ENCODE measurements at regions not wholly inside any gene's neighbourhood (a gene's known extent, or its start where the extent isn't known, plus 50 kb on each side); places are given as distances from the start of the nearest gene placed in this dataset.

DNA sequence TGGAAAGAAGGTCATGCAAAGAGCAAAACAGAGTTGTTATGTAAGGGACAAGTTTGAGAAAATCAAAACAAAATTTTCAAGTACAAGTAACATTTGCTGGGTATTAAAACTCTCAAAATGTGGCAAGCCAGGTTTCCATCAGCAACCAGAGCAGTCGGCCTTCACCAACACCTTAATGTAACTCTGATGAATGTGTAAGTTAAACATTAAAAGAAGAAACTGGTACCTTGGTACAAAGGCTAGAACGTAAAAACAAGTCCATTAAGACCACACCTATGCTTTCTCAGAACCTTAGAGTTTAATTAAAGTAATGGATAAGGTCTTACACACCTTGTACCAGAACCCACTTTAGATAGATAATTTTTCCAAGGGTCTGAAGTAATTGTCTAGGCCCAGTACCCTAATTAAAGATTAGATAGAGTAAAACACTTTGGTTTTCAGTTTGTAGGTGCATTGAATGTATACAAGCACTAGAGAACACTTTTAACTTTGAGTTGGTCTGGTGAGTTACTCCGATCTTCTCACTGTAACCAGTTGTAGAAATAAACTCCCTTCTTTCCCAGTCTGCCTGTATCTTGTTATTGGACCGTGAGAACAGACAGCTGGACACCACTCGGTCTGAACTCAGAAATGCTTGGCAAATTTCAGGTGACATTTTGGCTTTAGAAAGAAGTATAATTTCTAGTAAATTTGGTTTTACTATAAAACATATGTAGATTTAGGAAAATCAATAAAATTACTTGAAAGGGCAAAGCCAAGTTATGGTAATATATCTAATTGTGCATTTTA lies 319.4 kb downstream of the HTR1B start:
- no peak overlapping the region for H3K4me3 ChIP-seq (replicated peaks; ENCODE audit: low read depth, low read length)
- DNase-seq (ENCODE audit: low read depth) = no peak
- TF ChIP-seq, protein P1, sequence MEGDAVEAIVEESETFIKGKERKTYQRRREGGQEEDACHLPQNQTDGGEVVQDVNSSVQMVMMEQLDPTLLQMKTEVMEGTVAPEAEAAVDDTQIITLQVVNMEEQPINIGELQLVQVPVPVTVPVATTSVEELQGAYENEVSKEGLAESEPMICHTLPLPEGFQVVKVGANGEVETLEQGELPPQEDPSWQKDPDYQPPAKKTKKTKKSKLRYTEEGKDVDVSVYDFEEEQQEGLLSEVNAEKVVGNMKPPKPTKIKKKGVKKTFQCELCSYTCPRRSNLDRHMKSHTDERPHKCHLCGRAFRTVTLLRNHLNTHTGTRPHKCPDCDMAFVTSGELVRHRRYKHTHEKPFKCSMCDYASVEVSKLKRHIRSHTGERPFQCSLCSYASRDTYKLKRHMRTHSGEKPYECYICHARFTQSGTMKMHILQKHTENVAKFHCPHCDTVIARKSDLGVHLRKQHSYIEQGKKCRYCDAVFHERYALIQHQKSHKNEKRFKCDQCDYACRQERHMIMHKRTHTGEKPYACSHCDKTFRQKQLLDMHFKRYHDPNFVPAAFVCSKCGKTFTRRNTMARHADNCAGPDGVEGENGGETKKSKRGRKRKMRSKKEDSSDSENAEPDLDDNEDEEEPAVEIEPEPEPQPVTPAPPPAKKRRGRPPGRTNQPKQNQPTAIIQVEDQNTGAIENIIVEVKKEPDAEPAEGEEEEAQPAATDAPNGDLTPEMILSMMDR (IDR thresholded peaks at IDR 0.05; ENCODE audit: low read length, missing control alignments) = no peak

DNA sequence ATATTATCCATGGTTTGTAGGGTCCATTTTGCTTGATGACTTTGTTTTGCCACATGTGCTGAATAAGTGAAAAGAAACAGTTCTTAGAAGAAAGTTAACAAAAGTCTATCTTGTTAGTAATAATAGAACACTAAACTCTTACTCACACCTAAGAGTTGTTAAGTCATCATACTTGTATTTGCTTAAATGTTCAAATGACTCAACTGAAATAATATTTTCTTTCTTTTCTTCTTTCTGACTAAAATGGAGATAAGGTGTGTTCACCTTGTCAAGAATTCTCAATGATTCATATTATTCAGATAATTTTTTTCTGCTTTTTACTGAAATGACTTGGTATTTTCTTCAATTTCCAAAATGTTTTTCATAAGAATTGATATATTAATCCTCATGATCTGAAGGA lies 327.2 kb downstream of the HTR1B start:
- DNase-seq (ENCODE audit: low read depth) = no peak
- no peak overlapping the region for H3K4me3 ChIP-seq (replicated peaks; ENCODE audit: low read depth, low read length)
- TF ChIP-seq, protein P1 (IDR thresholded peaks at IDR 0.05; ENCODE audit: low read length, missing control alignments) = no peak

DNA sequence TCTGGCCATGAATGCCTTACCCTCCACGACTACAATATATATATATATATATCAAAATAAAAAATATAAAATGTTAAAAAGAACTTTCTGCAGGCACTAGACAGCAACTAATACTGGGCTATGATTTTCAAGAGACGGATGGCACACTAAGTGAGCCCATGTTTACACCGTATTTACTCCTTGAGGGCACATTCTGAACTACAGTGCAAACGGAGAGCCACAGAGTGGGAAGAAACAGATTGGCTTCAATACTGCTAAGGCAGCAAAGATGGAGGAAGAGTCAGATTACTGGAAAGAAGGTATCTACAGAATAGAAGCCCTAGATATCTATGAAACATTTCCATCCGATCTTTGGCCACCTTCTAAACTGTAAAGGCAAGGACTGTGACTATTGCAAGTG lies 330.3 kb downstream of the HTR1B start:
- TF ChIP-seq, protein P1 (IDR thresholded peaks at IDR 0.05; ENCODE audit: low read length, missing control alignments) = no peak
- DNase-seq (ENCODE audit: low read depth) = no peak
- no peak overlapping the region for H3K4me3 ChIP-seq (replicated peaks; ENCODE audit: low read depth, low read length)

DNA sequence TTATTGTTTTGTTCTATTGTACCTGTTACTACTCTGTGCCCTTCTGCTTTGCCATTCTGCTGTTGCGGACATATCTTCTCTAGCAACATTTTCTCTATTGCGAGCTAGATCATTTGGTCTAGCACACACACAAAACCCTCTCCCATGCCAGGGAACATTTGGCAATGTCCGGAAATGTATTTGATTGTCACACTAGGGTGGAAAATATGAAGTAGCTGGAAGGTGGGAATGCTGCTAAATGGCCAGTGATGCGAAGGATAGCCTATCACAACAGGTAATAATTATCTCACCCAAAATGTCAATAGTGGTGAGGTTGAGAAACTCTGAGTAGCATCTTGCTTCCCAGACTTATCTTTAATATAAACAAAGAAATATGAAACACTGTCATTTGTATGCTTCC lies 331.9 kb downstream of the HTR1B start:
- TF ChIP-seq, protein P1 (IDR thresholded peaks at IDR 0.05; ENCODE audit: low read length, missing control alignments) = no peak
- H3K4me3 ChIP-seq (replicated peaks; ENCODE audit: low read depth, low read length) = no peak overlapping the region

DNA sequence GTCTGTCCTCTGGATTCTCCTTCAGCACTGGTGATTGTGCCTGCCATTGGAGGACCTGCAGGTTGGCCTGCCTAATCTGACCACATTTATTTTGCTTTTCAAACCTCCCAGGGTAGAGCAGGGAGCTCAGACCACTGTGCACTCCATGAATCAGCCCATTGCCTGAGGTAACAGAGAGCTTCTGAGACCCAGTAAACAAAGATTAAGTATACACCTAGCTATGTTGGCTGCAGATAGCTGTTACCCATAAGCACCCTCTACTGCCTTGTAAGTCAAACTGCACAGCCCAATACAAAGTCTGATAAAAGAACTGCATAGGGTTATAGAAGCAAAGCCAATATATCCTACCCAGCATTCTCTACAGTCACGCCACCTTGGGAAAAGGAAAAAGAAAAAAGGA lies 338.7 kb downstream of the HTR1B start:
- no peak overlapping the region for H3K4me3 ChIP-seq (replicated peaks; ENCODE audit: low read depth, low read length)
- DNase-seq (ENCODE audit: low read depth) = peak; percentile 6
- TF ChIP-seq, protein P1 (IDR thresholded peaks at IDR 0.05; ENCODE audit: low read length, missing control alignments) = no peak

More for the DNA sequence above, 331.9 kb downstream of the HTR1B start:
- DNase-seq (ENCODE audit: low read depth) = no peak

DNA sequence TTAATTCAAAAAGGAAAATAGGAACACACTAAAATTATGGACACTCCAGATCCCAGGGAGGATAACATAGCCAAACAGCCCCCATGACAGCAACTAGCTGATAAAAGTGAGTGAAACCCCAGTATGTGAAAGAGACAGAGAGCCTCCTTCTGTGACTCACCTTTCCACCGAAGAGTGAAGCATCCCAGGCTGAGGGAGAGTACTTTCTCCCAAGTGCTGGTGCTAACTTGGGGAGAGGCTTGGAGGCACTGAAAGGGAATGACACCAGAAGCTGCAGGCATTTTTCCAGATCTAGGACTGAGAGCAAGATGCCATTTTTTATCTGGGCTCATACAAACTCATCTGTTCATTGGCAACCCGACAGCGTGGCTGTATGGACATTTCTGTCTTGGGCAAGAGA lies 339.8 kb downstream of the HTR1B start:
- no peak for DNase-seq (ENCODE audit: low read depth)
- TF ChIP-seq, protein P1 (IDR thresholded peaks at IDR 0.05; ENCODE audit: low read length, missing control alignments) = no peak
- no peak overlapping the region for H3K4me3 ChIP-seq (replicated peaks; ENCODE audit: low read depth, low read length)

DNA sequence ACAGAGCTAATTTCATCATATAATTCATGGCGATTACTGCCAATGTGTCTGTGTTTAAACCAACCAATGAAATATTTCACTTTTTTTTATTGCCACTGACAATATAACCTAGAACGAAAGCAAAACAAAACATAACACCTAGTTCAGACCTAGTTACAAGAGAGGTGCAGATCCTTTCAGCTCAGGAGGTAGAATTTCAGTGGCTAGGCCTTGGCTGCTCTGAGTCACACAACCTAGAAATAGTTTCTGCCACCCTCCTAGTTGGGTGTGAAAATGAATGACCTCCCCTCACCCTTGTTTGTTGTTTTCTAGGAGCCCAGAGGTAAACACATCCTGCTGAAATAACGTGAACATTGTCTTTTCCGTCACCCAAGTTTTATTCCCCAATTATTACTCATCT lies 356.3 kb downstream of the HTR1B start:
- no peak overlapping the region for H3K4me3 ChIP-seq (replicated peaks; ENCODE audit: low read depth, low read length)
- peak; percentile 13 for DNase-seq (ENCODE audit: low read depth)
- TF ChIP-seq, protein P1 (IDR thresholded peaks at IDR 0.05; ENCODE audit: low read length, missing control alignments) = no peak

Data from fibroblast of pulmonary artery (primary cell).